D721Med (cell line): ENCODE measurements at regions not wholly inside any gene's neighbourhood (a gene's known extent, or its start where the extent isn't known, plus 50 kb on each side); places are given as distances from the start of the nearest gene placed in this dataset.
"Not testable (repeated sequence)": the region's sequence is repeated elsewhere in the genome, so short reads cannot be mapped to it uniquely, and the experiment has no call there.

ENCODE experiments used
- DNase-seq: peaks from one replicate; pipeline ENCODE4 v3.0.0; 2011; ENCODE audit warnings: low spot score; ENCODE audit not compliant: insufficient read length
- FAIRE-seq: peaks from 2 replicates; lab custom pipeline; 2011; peaks lifted over from hg19 to GRCh38; lab: Jason Lieb, UNC
- TF ChIP-seq, protein P1 (sequence below): IDR thresholded peaks from 2 replicates; pipeline ENCODE4 v1.5.1; 2012; ENCODE audit warnings: mild to moderate bottlenecking, control low read depth; ENCODE audit not compliant: insufficient read depth; ENCODE audit errors: missing control alignments

GRCh38 chr7:85916016-85916415, 727.7 kb upstream of the GRM3 start:
- FAIRE-seq (no peak), DNase-seq (no peak)
- TF ChIP-seq, protein P1, sequence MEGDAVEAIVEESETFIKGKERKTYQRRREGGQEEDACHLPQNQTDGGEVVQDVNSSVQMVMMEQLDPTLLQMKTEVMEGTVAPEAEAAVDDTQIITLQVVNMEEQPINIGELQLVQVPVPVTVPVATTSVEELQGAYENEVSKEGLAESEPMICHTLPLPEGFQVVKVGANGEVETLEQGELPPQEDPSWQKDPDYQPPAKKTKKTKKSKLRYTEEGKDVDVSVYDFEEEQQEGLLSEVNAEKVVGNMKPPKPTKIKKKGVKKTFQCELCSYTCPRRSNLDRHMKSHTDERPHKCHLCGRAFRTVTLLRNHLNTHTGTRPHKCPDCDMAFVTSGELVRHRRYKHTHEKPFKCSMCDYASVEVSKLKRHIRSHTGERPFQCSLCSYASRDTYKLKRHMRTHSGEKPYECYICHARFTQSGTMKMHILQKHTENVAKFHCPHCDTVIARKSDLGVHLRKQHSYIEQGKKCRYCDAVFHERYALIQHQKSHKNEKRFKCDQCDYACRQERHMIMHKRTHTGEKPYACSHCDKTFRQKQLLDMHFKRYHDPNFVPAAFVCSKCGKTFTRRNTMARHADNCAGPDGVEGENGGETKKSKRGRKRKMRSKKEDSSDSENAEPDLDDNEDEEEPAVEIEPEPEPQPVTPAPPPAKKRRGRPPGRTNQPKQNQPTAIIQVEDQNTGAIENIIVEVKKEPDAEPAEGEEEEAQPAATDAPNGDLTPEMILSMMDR: no peak

DNA sequence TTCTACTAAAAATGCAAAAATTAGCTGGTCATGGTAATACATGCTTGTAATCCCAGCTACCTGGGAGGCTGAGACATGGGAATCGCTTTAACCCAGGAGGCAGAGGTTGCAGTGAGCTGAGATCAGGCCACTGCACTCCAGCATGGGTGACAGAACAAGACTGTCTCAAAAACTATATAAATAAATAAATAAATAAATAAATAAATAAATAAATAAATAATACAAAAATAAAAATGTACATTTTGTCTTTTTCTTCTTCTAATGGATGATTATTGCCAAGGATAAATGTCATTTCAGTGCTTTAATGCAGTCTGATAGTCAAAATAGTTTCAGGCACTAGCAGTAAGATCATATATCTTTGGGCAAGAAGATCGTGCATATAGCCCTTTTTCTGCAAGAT, 727.6 kb upstream of the SEMA3D start:
- TF ChIP-seq, protein P1: no peak
- DNase-seq: no peak
- FAIRE-seq: no peak

DNA sequence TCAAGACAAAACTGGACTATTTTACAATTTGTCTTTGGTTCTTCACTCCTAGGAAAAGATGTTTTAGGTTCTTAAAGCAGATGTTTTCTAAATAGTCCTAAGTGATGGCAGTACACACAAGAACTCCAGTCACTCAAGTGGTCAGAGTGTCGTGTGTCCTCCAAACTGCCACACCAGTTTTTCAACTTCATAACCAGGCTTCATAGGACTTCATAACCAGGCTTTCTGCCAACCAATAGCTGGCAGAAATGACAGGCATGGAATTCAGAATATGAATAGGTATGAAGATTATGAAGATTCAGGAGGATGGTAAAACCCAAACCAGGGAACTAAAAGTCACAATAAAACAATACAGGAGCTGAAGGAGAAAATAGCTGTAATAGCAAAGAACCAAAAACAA, 721.2 kb upstream of the SEMA3D start:
- DNase-seq (no peak), FAIRE-seq (no peak)
- TF ChIP-seq, protein P1: no peak

DNA sequence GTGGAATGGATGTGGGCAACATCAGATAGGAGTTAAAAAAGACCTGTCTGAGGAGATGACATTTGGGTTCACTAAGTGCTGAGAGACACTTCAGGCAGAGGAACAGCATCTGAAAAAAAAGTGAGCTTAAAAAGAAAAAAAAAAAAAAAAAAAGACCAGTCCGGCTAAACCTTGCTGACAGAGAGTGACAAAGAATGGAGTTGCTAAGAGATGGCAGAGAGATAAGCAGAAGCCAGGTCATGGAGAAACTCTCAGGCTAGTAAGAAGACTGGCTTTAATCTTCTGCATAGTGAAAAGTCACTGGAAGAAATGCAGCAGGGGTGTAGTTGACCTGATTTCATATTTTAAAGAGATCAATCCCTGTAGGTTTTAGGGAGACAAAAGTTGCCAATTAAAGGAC, 711.1 kb upstream of the SEMA3D start:
- FAIRE-seq (no peak), DNase-seq (no peak)
- TF ChIP-seq, protein P1: no peak

DNA sequence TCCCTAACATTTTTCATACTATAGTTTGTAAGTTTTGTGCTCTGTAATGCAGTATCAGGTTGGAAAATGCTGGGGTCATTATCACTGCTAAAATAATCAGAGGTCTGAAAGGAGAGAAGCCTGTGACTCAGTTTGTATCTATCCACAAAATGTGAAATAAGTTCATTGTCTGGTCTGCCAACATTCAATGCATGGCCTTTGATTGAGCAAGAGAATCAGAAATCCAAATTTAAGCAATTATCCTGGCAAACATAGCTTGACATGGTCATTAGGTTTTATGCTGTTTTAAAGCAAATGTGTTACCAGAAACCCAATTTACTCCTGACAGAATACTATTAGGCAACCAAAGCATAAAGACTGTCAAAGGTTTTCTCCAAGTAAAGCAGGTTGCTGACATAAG, 709.7 kb upstream of the SEMA3D start:
- FAIRE-seq: no peak
- TF ChIP-seq, protein P1: no peak
- DNase-seq: no peak

GRCh38 chr7:85895835-85896234, 709.0 kb upstream of the SEMA3D start:
- TF ChIP-seq, protein P1: no peak
- DNase-seq (no peak), FAIRE-seq (no peak)

- not testable (repeated sequence) for FAIRE-seq, DNase-seq
These were observed 705.0 kb upstream of the SEMA3D start for GRCh38 chr7:85891900-85892299.

DNA sequence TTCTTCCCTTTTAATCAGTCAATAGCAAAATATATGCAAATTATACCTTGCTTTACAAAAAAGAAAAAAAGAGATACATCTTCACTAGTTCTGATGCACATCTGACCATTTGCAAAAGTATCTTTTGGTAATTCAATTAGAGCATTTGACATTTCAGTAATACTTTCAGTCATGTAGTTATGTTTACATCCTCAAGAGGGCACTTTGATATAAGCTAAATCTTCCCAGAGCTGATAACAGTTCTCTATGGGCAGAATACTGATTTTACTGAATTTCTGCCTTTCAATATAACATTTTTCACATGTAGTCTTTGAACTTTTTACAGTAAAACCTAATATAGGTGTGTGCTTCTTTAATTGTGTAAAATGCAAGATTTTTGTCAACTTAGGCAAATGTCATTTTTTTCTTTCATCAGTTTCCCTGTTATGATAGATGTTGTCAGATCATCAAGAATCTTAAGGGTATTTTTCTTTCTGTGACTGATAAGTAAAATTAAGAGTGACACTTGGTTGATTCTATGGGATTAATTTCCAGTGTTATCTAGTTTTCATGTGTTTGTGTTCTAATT, 703.5 kb upstream of the SEMA3D start:
- FAIRE-seq (peak; percentile 86), DNase-seq (no peak)
- TF ChIP-seq, protein P1: peak; percentile 70
